ENCODE measurements at regions not wholly inside any gene's neighbourhood (a gene's known extent, or its start where the extent isn't known, plus 50 kb on each side); places are given as distances from the start of the nearest gene placed in this dataset.

GRCh38 chr15:69921626-69922619, 175.8 kb downstream of the TLE3 start:
- Histone ChIP-seq H3K27ac (no peak overlapping the region), H3K9me3 (peaks cover 47% of the 10 kb centered on the region), H3K4me2 (no peak overlapping the region), H3K4me1 (no peaks in the 10 kb centered on the region), H3K4me3 (no peak overlapping the region)
- no peak for TF ChIP-seq SREBF2 (IDR thresholded peaks at IDR 0.05)
- TF ChIP-seq EHF (CRISPR knock-in tag; IDR thresholded peaks at IDR 0.05): no peak
- TF ChIP-seq SMC3 (IDR thresholded peaks at IDR 0.05): no peak
- no peak for TF ChIP-seq ELK1 (IDR thresholded peaks at IDR 0.05; ENCODE audit: low read depth, low read length)
- TF ChIP-seq USF2 (IDR thresholded peaks at IDR 0.05): no peak
- no peak for TF ChIP-seq RAD21 (conservative IDR thresholded peaks at IDR 0.05 in 1 of 2, IDR thresholded peaks at IDR 0.05 in 1 of 2)
- TF ChIP-seq REST (IDR thresholded peaks at IDR 0.05): no peak
- no peak for TF ChIP-seq HOXB5 (CRISPR knock-in tag; IDR thresholded peaks at IDR 0.05)
- ChIA-PET CTCF (interaction anchor here (0.9 to 1.5 kb wide), 4 partner anchors 12 to 346 kb away, joined by 3 to 4 read pairs (median 4); no protein-coding TSS in a partner anchor), POLR2A (no interaction called here)
- ATAC-seq (no peak), FAIRE-seq (no peak), DNase-seq (ENCODE audit: low read depth in 1 of 2, low spot score in 1 of 2) (no peak)
- 5% methylated on average over 7 of the region's 7 CpGs for WGBS (ENCODE audit: missing lambda C conversion rate)

GRCh38 chr15:69924531-69924930, 173.2 kb downstream of the TLE3 start:
- ATAC-seq (no peak), FAIRE-seq (no peak), DNase-seq (ENCODE audit: low read depth in 1 of 2, low spot score in 1 of 2) (no peak)
- no peak for TF ChIP-seq CBX8 (IDR thresholded peaks at IDR 0.05)
- no peak for TF ChIP-seq CEBPB (IDR thresholded peaks at IDR 0.05)
- TF ChIP-seq MAZ (IDR thresholded peaks at IDR 0.05; ENCODE audit: borderline replicate concordance, low read depth, low read length): no peak
- no peak for TF ChIP-seq TP53 (CRISPR knock-in tag; IDR thresholded peaks at IDR 0.05)
- no peak for TF ChIP-seq ELK1 (IDR thresholded peaks at IDR 0.05; ENCODE audit: low read depth, low read length)
- TF ChIP-seq FOXS1 (CRISPR knock-in tag; IDR thresholded peaks at IDR 0.05): no peak
- TF ChIP-seq RARB (CRISPR knock-in tag; IDR thresholded peaks at IDR 0.05): no peak
- no peak for TF ChIP-seq JUNB (IDR thresholded peaks at IDR 0.05)
- no peak for TF ChIP-seq CTCF (IDR thresholded peaks at IDR 0.05)
- TF ChIP-seq BHLHE40 (IDR thresholded peaks at IDR 0.05; ENCODE audit: low read depth, low read length): no peak
- no peak for TF ChIP-seq RFX5 (IDR thresholded peaks at IDR 0.05)
- TF ChIP-seq KDM1A (IDR thresholded peaks at IDR 0.05; ENCODE audit: low read depth): no peak
- TF ChIP-seq PBX3 (IDR thresholded peaks at IDR 0.05): no peak
- TF ChIP-seq SMC3 (IDR thresholded peaks at IDR 0.05): no peak
- TF ChIP-seq PHF8 (IDR thresholded peaks at IDR 0.05; ENCODE audit: borderline replicate concordance, low read depth): no peak
- TF ChIP-seq HES2 (IDR thresholded peaks at IDR 0.05): no peak
- TF ChIP-seq CHD2 (IDR thresholded peaks at IDR 0.05; ENCODE audit: low read length, partially characterized antibody): no peak
- TF ChIP-seq EHMT2 (IDR thresholded peaks at IDR 0.05; ENCODE audit: low read depth): no peak
- TF ChIP-seq FOSL2 (IDR thresholded peaks at IDR 0.05): no peak
- TF ChIP-seq FOSL2 (CRISPR knock-in tag; IDR thresholded peaks at IDR 0.05): no peak
- H3K4me3 ChIP-seq: no peak overlapping the region
- no peak overlapping the region for H3K27ac ChIP-seq
- WGBS (ENCODE audit: missing lambda C conversion rate): 0% methylated on average over 1 of the region's 1 CpG
- no peaks in the 10 kb centered on the region for H3K4me1 ChIP-seq
- H3K9me3 ChIP-seq: peaks cover 51% of the 10 kb centered on the region
- H3K4me2 ChIP-seq: no peak overlapping the region
- ChIA-PET CTCF (interaction anchor here (1.0 kb wide), 1 partner anchor 14 kb away, joined by 4 read pairs; no protein-coding TSS in a partner anchor), POLR2A (no interaction called here)
